GM23338 (cell line): ENCODE measurements at regions not wholly inside any gene's neighbourhood (a gene's known extent, or its start where the extent isn't known, plus 50 kb on each side); places are given as distances from the start of the nearest gene placed in this dataset.

Source experiments
- ATAC-seq: fragments of 200-7000 bp; cut with Tn5 transposase; 3 replicates; pipeline ENCODE4 v1.9.1; 2020
- DNase-seq: peaks from one replicate; pipeline ENCODE4 v3.0.0-alpha.2; 2015; ENCODE audit warnings: low spot score
- H2AFZ ChIP-seq: fragments of 200-600 bp; sonication (generic); 2 replicates; pipeline ENCODE4 v1.8.0; 2016; ENCODE audit warnings: antibody characterized with exemption, mild to moderate bottlenecking, moderate library complexity
- H3F3A ChIP-seq: fragments of 200-600 bp; sonication (generic); replicated peaks from 2 replicates; pipeline ENCODE4 v1.8.0; 2017; ENCODE audit warnings: antibody characterized with exemption, mixed run types, low read depth
- H3K27ac ChIP-seq: fragments of 200-600 bp; sonication (generic); 2 replicates; pipeline ENCODE4 v1.6.1; 2016; ENCODE audit warnings: low read depth
- H3K27me3 ChIP-seq: fragments of 200-600 bp; sonication (generic); 2 replicates; pipeline ENCODE4 v1.8.0; 2016; ENCODE audit warnings: mild to moderate bottlenecking, mixed run types, moderate library complexity; ENCODE audit not compliant: insufficient read depth
- H3K36me3 ChIP-seq: fragments of 200-600 bp; sonication (generic); 2 replicates; pipeline ENCODE4 v1.8.0; 2016; ENCODE audit warnings: mild to moderate bottlenecking; ENCODE audit not compliant: insufficient read depth
- H3K4me1 ChIP-seq: fragments of 200-600 bp; sonication (generic); 2 replicates; pipeline ENCODE4 v1.8.0; 2016; ENCODE audit warnings: mild to moderate bottlenecking, moderate library complexity; ENCODE audit not compliant: insufficient read depth
- H3K4me2 ChIP-seq: fragments of 200-600 bp; sonication (generic); 2 replicates; pipeline ENCODE4 v1.7.1; 2017; ENCODE audit warnings: mixed run types
- H3K4me3 ChIP-seq: fragments of 200-600 bp; sonication (generic); 2 replicates; pipeline ENCODE4 v1.6.1; 2016; ENCODE audit warnings: mixed run types
- H3K79me2 ChIP-seq: fragments of 200-600 bp; sonication (generic); replicated peaks from 2 replicates; pipeline ENCODE4 v1.8.0; 2017; ENCODE audit warnings: mild to moderate bottlenecking; ENCODE audit not compliant: insufficient read depth
- H3K9me2 ChIP-seq: fragments of 200-600 bp; sonication (generic); 2 replicates; pipeline ENCODE4 v1.8.0; 2017; ENCODE audit not compliant: insufficient read depth
- H4K20me1 ChIP-seq: fragments of 200-600 bp; sonication (generic); replicated peaks from 2 replicates; pipeline ENCODE4 v1.8.0; 2017; ENCODE audit warnings: mild to moderate bottlenecking; ENCODE audit not compliant: insufficient read depth
- H3K27ac Mint-ChIP-seq: 2 replicates; pipeline ENCODE4 v1.8.0; 2020; ENCODE audit warnings: inconsistent platforms, mild to moderate bottlenecking, moderate library complexity, mixed read lengths
- H3K27me3 Mint-ChIP-seq: 3 replicates; pipeline ENCODE4 v1.8.0; 2022; ENCODE audit warnings: low read depth, mild to moderate bottlenecking, moderate library complexity, mixed read lengths, inconsistent platforms; ENCODE audit not compliant: insufficient read depth, poor library complexity
- H3K36me3 Mint-ChIP-seq: 3 replicates; pipeline ENCODE4 v1.8.0; 2021; ENCODE audit warnings: low read depth, mild to moderate bottlenecking, inconsistent platforms, moderate library complexity, mixed read lengths
- H3K4me1 Mint-ChIP-seq: 3 replicates; pipeline ENCODE4 v1.8.0; 2020; ENCODE audit warnings: mild to moderate bottlenecking, inconsistent platforms, mixed read lengths
- H3K4me3 Mint-ChIP-seq: 3 replicates; pipeline ENCODE4 v1.8.0; 2021; ENCODE audit warnings: moderate library complexity, mild to moderate bottlenecking, inconsistent platforms, mixed read lengths
- H3K9me3 Mint-ChIP-seq: 3 replicates; pipeline ENCODE4 v1.8.0; 2020; ENCODE audit warnings: moderate library complexity, mild to moderate bottlenecking, inconsistent platforms, mixed read lengths
- CREB1 ChIP-seq: fragments of 250-450 bp; sonication (Bioruptor Pico); IDR thresholded peaks from 2 replicates; pipeline ENCODE4 v1.5.0; 2020; ENCODE audit warnings: low read depth, mild to moderate bottlenecking, moderate library complexity
- EZH2 ChIP-seq: fragments of 200-600 bp; sonication (generic); IDR thresholded peaks from one replicate; pipeline ENCODE4 v1.8.0; 2017; ENCODE audit warnings: antibody characterized with exemption, mild to moderate bottlenecking, low read depth; ENCODE audit not compliant: unreplicated experiment
- EZH2phosphoT487 ChIP-seq: fragments of 200-600 bp; sonication (generic); IDR thresholded peaks from one replicate; pipeline ENCODE4 v1.8.1; 2018; ENCODE audit warnings: antibody characterized with exemption; ENCODE audit not compliant: unreplicated experiment
- JUNB ChIP-seq: IDR thresholded peaks from one replicate; pipeline ENCODE4 v1.6.1; 2016; ENCODE audit warnings: antibody characterized with exemption; ENCODE audit not compliant: unreplicated experiment
- NANOG ChIP-seq: IDR thresholded peaks from 2 replicates; pipeline ENCODE4 v1.6.1; 2016; ENCODE audit warnings: antibody characterized with exemption, borderline replicate concordance
- POLR2AphosphoS5 ChIP-seq: IDR thresholded peaks from 2 replicates; pipeline ENCODE4 v1.6.1; 2016; ENCODE audit warnings: antibody characterized with exemption, low read depth
- STAT1 ChIP-seq: IDR thresholded peaks from one replicate; pipeline ENCODE4 v1.6.1; 2016; ENCODE audit warnings: antibody characterized with exemption; ENCODE audit not compliant: unreplicated experiment
- ZNF114 ChIP-seq: fragments of 250-450 bp; sonication (Bioruptor Pico); IDR thresholded peaks from 2 replicates; pipeline ENCODE4 v1.5.0; 2020; ENCODE audit warnings: mild to moderate bottlenecking, moderate library complexity
- ZNF331 ChIP-seq: fragments of 250-450 bp; sonication (Bioruptor Pico); IDR thresholded peaks from 2 replicates; pipeline ENCODE4 v1.5.0; 2020; ENCODE audit warnings: low read depth, mild to moderate bottlenecking, moderate library complexity
- TF ChIP-seq, protein P1 (sequence below), 2 experiments: fragments of 200-600 bp in 1 of 2; sonication (generic) in 1 of 2; conservative IDR thresholded peaks; 2 replicates each; pipeline versions ENCODE4 v1.5.1 to v1.6.1; 2016 to 2017; ENCODE audit warnings: antibody characterized with exemption in 2 of 2, low read depth in 2 of 2, mild to moderate bottlenecking in 2 of 2, moderate library complexity in 1 of 2
- TF ChIP-seq, protein P2 (sequence below): fragments of 250-450 bp; sonication (Bioruptor Pico); IDR thresholded peaks from 2 replicates; pipeline ENCODE4 v1.5.0; 2020; ENCODE audit warnings: mild to moderate bottlenecking, moderate library complexity

DNA sequence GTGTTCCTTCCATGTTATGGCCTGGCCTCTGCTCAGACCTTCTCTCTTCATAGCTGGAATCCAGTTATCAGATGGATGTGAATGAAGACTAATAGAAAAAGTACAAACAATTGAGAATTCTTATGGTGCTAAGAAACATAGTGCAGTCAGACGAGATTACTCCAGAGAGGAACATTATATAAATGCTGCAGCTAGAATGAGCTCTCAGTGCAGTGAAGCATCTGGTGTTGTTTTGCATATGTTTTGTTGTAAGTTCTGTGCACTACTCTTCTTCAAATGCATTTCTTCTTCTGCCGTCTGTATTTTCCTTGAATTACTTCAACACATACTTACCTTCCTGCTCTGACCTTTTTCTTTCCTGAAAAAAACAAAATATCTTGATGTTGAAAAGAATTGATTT is 602.4 kb upstream of the CDH18 start (continued):
- TF ChIP-seq EZH2 (no peak), JUNB (no peak), ZNF331 (CRISPR knock-in tag) (no peak), EZH2phosphoT487 (no peak), CREB1 (no peak)
- TF ChIP-seq, protein P1, sequence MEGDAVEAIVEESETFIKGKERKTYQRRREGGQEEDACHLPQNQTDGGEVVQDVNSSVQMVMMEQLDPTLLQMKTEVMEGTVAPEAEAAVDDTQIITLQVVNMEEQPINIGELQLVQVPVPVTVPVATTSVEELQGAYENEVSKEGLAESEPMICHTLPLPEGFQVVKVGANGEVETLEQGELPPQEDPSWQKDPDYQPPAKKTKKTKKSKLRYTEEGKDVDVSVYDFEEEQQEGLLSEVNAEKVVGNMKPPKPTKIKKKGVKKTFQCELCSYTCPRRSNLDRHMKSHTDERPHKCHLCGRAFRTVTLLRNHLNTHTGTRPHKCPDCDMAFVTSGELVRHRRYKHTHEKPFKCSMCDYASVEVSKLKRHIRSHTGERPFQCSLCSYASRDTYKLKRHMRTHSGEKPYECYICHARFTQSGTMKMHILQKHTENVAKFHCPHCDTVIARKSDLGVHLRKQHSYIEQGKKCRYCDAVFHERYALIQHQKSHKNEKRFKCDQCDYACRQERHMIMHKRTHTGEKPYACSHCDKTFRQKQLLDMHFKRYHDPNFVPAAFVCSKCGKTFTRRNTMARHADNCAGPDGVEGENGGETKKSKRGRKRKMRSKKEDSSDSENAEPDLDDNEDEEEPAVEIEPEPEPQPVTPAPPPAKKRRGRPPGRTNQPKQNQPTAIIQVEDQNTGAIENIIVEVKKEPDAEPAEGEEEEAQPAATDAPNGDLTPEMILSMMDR (conservative IDR thresholded peaks at IDR 0.05; ENCODE audit: low read depth in 2 of 2): no peak

DNA sequence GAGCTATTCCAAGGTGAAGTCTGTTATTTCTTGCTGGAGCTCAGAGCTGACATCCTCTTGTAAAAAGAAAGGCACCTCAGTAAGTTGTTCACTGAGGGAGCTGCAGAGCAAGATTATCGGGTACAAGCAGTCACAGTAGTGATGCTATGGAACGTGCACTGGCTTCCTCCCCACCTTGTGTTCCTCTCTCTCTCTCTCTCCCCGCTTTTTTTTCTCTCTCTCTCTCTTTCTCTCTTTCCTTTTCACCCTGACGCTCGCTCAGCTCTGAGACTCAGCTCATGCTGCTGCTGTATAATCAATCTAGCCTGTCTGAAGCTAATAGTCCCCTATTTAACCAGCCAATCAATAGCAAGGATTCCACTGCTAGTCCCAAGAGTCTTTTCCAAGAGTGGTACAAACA is 587.6 kb upstream of the CDH18 start:
- ATAC-seq (peak; percentile 59), DNase-seq (peak; percentile 33)
- Histone ChIP-seq H3K4me3 (no peak overlapping the region), H4K20me1 (no peaks in the 10 kb centered on the region), H3K79me2 (no peaks in the 10 kb centered on the region), H3F3A (no peaks in the 10 kb centered on the region), H3K36me3 (no peaks in the 10 kb centered on the region), H3K27me3 (no peaks in the 10 kb centered on the region), H3K9me2 (no peaks in the 10 kb centered on the region), H2AFZ (peak overlapping the region; percentile 72; the same call in 1 of the 2 replicates), H3K4me2 (no peak overlapping the region), H3K27ac (no peak overlapping the region), H3K4me1 (no peaks in the 10 kb centered on the region)
- Mint-ChIP-seq H3K36me3 (no peaks in the 10 kb centered on the region), H3K4me1 (peaks cover 11% of the 10 kb centered on the region; the same call in 2 of the 3 replicates), H3K27me3 (no peaks in the 10 kb centered on the region), H3K4me3 (no peak overlapping the region), H3K27ac (no peak overlapping the region), H3K9me3 (no peaks in the 10 kb centered on the region)
- TF ChIP-seq NANOG (no peak), ZNF114 (CRISPR knock-in tag) (no peak), ZNF331 (CRISPR knock-in tag) (no peak), EZH2phosphoT487 (no peak), STAT1 (no peak), POLR2AphosphoS5 (no peak), CREB1 (no peak)
- TF ChIP-seq, protein P1 (conservative IDR thresholded peaks at IDR 0.05; ENCODE audit: low read depth in 2 of 2): no peak

DNA sequence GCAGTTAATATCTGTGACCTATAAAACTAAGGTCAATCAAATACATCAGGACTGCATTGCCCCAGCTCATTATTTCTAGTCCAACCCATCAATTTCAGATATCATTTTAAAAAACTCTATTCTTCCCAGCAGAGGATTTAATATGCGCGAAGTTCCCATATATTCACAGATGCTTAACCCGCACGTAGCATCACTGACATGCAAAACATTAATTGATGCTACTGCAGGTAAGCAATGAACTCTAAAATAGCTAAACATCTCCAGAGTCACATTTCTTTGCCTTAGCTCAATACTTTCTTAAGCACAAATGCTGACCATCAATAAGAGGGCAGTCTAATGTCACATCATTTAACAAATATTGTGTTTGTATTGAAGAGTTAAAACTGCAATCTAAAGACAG is 586.6 kb upstream of the CDH18 start:
- H3K4me3 Mint-ChIP-seq: no peak overlapping the region
- no peaks in the 10 kb centered on the region for H3K9me2 ChIP-seq
- TF ChIP-seq, protein P2, sequence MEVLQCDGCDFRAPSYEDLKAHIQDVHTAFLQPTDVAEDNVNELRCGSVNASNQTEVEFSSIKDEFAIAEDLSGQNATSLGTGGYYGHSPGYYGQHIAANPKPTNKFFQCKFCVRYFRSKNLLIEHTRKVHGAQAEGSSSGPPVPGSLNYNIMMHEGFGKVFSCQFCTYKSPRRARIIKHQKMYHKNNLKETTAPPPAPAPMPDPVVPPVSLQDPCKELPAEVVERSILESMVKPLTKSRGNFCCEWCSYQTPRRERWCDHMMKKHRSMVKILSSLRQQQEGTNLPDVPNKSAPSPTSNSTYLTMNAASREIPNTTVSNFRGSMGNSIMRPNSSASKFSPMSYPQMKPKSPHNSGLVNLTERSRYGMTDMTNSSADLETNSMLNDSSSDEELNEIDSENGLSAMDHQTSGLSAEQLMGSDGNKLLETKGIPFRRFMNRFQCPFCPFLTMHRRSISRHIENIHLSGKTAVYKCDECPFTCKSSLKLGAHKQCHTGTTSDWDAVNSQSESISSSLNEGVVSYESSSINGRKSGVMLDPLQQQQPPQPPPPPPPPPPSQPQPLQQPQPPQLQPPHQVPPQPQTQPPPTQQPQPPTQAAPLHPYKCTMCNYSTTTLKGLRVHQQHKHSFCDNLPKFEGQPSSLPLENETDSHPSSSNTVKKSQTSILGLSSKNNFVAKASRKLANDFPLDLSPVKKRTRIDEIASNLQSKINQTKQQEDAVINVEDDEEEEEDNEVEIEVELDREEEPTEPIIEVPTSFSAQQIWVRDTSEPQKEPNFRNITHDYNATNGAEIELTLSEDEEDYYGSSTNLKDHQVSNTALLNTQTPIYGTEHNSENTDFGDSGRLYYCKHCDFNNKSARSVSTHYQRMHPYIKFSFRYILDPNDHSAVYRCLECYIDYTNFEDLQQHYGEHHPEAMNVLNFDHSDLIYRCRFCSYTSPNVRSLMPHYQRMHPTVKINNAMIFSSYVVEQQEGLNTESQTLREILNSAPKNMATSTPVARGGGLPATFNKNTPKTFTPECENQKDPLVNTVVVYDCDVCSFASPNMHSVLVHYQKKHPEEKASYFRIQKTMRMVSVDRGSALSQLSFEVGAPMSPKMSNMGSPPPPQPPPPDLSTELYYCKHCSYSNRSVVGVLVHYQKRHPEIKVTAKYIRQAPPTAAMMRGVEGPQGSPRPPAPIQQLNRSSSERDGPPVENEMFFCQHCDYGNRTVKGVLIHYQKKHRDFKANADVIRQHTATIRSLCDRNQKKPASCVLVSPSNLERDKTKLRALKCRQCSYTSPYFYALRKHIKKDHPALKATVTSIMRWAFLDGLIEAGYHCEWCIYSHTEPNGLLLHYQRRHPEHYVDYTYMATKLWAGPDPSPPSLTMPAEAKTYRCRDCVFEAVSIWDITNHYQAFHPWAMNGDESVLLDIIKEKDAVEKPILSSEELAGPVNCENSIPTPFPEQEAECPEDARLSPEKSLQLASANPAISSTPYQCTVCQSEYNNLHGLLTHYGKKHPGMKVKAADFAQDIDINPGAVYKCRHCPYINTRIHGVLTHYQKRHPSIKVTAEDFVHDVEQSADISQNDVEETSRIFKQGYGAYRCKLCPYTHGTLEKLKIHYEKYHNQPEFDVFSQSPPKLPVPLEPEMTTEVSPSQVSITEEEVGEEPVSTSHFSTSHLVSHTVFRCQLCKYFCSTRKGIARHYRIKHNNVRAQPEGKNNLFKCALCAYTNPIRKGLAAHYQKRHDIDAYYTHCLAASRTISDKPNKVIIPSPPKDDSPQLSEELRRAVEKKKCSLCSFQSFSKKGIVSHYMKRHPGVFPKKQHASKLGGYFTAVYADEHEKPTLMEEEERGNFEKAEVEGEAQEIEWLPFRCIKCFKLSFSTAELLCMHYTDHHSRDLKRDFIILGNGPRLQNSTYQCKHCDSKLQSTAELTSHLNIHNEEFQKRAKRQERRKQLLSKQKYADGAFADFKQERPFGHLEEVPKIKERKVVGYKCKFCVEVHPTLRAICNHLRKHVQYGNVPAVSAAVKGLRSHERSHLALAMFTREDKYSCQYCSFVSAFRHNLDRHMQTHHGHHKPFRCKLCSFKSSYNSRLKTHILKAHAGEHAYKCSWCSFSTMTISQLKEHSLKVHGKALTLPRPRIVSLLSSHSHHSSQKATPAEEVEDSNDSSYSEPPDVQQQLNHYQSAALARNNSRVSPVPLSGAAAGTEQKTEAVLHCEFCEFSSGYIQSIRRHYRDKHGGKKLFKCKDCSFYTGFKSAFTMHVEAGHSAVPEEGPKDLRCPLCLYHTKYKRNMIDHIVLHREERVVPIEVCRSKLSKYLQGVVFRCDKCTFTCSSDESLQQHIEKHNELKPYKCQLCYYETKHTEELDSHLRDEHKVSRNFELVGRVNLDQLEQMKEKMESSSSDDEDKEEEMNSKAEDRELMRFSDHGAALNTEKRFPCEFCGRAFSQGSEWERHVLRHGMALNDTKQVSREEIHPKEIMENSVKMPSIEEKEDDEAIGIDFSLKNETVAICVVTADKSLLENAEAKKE (CRISPR knock-in tag): no peak
- TF ChIP-seq ZNF331 (CRISPR knock-in tag) (no peak), STAT1 (no peak), JUNB (no peak)

More for the DNA sequence above, 586.6 kb upstream of the CDH18 start:
- H3K36me3 ChIP-seq: no peaks in the 10 kb centered on the region
- no peaks in the 10 kb centered on the region for H3K36me3 Mint-ChIP-seq
- H3K9me3 Mint-ChIP-seq: no peaks in the 10 kb centered on the region
- no peak for ATAC-seq
- H3K27me3 ChIP-seq: no peaks in the 10 kb centered on the region
- no peaks in the 10 kb centered on the region for H4K20me1 ChIP-seq
- H3K4me1 Mint-ChIP-seq: peaks cover 11% of the 10 kb centered on the region; the same call in 2 of the 3 replicates
- no peaks in the 10 kb centered on the region for H3K27me3 Mint-ChIP-seq
- no peaks in the 10 kb centered on the region for H3K4me1 ChIP-seq
- no peaks in the 10 kb centered on the region for H3K79me2 ChIP-seq
- no peak overlapping the region for H3K27ac ChIP-seq
- no peak overlapping the region for H3K4me2 ChIP-seq
- no peak overlapping the region for H2AFZ ChIP-seq
- DNase-seq: no peak
- H3F3A ChIP-seq: no peaks in the 10 kb centered on the region
- no peak overlapping the region for H3K27ac Mint-ChIP-seq
- H3K4me3 ChIP-seq: no peak overlapping the region
